H9 (cell line): ENCODE measurements at regions not wholly inside any gene's neighbourhood (a gene's known extent, or its start where the extent isn't known, plus 50 kb on each side); places are given as distances from the start of the nearest gene placed in this dataset.

Source experiments
- DNase-seq: peaks from one replicate; pipeline ENCODE4 v3.0.0-alpha.2; 2017
- H2AFZ ChIP-seq: one replicate; pipeline ENCODE4 v1.6.1; 2013; ENCODE audit warnings: mild to moderate bottlenecking, low read length, control low read depth, moderate library complexity
- H2AK5ac ChIP-seq: 2 replicates; pipeline ENCODE4 v1.6.1; 2013; ENCODE audit warnings: low read length, control low read depth, mixed read lengths; ENCODE audit not compliant: insufficient read length
- H2BK120ac ChIP-seq: one replicate; pipeline ENCODE4 v1.6.1; 2013; ENCODE audit warnings: low read depth, mild to moderate bottlenecking, low read length, control low read depth, inconsistent platforms; ENCODE audit not compliant: poor library complexity, severe bottlenecking
- H2BK12ac ChIP-seq: 2 replicates; pipeline ENCODE4 v1.6.1; 2013; ENCODE audit warnings: low read length, control low read depth, mixed read lengths, low read depth; ENCODE audit not compliant: insufficient read length
- H2BK15ac ChIP-seq: 2 replicates; pipeline ENCODE4 v1.6.1; 2013; ENCODE audit warnings: low read depth, low read length, control low read depth
- H2BK20ac ChIP-seq: one replicate; pipeline ENCODE4 v1.6.1; 2013; ENCODE audit warnings: low read depth, mild to moderate bottlenecking, low read length, control low read depth, inconsistent platforms; ENCODE audit not compliant: poor library complexity, severe bottlenecking
- H2BK5ac ChIP-seq: 2 replicates; pipeline ENCODE4 v1.6.1; 2013; ENCODE audit warnings: low read length, control low read depth, mixed read lengths; ENCODE audit not compliant: insufficient read length
- H3K14ac ChIP-seq: 2 replicates; pipeline ENCODE4 v1.6.1; 2013; ENCODE audit warnings: low read length, control low read depth; ENCODE audit not compliant: insufficient read depth
- H3K18ac ChIP-seq: 2 replicates; pipeline ENCODE4 v1.6.1; 2013; ENCODE audit warnings: low read depth, mild to moderate bottlenecking, mixed read lengths, low read length, control low read depth; ENCODE audit not compliant: insufficient read length
- H3K23ac ChIP-seq: 2 replicates; pipeline ENCODE4 v1.6.1; 2013; ENCODE audit warnings: low read length, control low read depth, mixed read lengths, low read depth; ENCODE audit not compliant: insufficient read length
- H3K23me2 ChIP-seq: 2 replicates; pipeline ENCODE4 v1.6.1; 2013; ENCODE audit warnings: low read depth, mild to moderate bottlenecking, mixed read lengths, low read length, control low read depth; ENCODE audit not compliant: insufficient read length, poor library complexity, severe bottlenecking
- H3K27ac ChIP-seq: 2 replicates; pipeline ENCODE4 v1.5.1; 2013; ENCODE audit warnings: low read length, control low read depth, mixed read lengths, low read depth; ENCODE audit not compliant: insufficient read length
- H3K27me3 ChIP-seq: 2 replicates; pipeline ENCODE4 v1.6.1; 2013; ENCODE audit warnings: low read length, control low read depth, inconsistent platforms; ENCODE audit not compliant: insufficient read depth
- H3K4ac ChIP-seq: 2 replicates; pipeline ENCODE4 v1.6.1; 2013; ENCODE audit warnings: low read depth, mild to moderate bottlenecking, control low read depth, inconsistent platforms, low read length, moderate library complexity
- H3K4me1 ChIP-seq: 2 replicates; pipeline ENCODE4 v1.6.1; 2013; ENCODE audit warnings: low read length, control low read depth, inconsistent platforms; ENCODE audit not compliant: insufficient read depth
- H3K4me2 ChIP-seq: 2 replicates; pipeline ENCODE4 v1.6.1; 2013; ENCODE audit warnings: low read length, control low read depth, mixed read lengths; ENCODE audit not compliant: insufficient read length, insufficient read depth
- H3K56ac ChIP-seq: 2 replicates; pipeline ENCODE4 v1.6.1; 2013; ENCODE audit warnings: low read depth, mild to moderate bottlenecking, mixed read lengths, low read length, control low read depth; ENCODE audit not compliant: insufficient read length
- H3K79me1 ChIP-seq: 2 replicates; pipeline ENCODE4 v1.6.1; 2013; ENCODE audit warnings: low read depth, mild to moderate bottlenecking, moderate library complexity, low read length, control low read depth, inconsistent platforms; ENCODE audit not compliant: insufficient read depth, poor library complexity, severe bottlenecking
- H3K79me2 ChIP-seq: 2 replicates; pipeline ENCODE4 v1.6.1; 2013; ENCODE audit warnings: low read length, control low read depth, inconsistent platforms; ENCODE audit not compliant: insufficient read depth
- H3K9ac ChIP-seq: 2 replicates; pipeline ENCODE4 v1.6.1; 2013; ENCODE audit warnings: low read length, control low read depth, mixed read lengths; ENCODE audit not compliant: insufficient read length; ENCODE audit errors: extremely low read depth
- H3K9me3 ChIP-seq: one replicate; pipeline ENCODE4 v1.6.1; 2013; ENCODE audit warnings: low read depth, low read length, inconsistent platforms; ENCODE audit not compliant: control insufficient read depth
- H3T11ph ChIP-seq: one replicate; pipeline ENCODE4 v1.6.1; 2013; ENCODE audit warnings: mild to moderate bottlenecking, low read length, control low read depth, inconsistent platforms
- H4K20me1 ChIP-seq: one replicate; pipeline ENCODE4 v1.6.1; 2013; ENCODE audit not compliant: control insufficient read depth, insufficient read length, insufficient read depth
- H4K5ac ChIP-seq: 2 replicates; pipeline ENCODE4 v1.6.1; 2013; ENCODE audit warnings: low read depth, mild to moderate bottlenecking, mixed read lengths, low read length, control low read depth; ENCODE audit not compliant: insufficient read length
- H4K8ac ChIP-seq: replicated peaks from 2 replicates; pipeline ENCODE4 v1.6.1; 2013; ENCODE audit warnings: low read length, control low read depth, mixed read lengths, low read depth; ENCODE audit not compliant: insufficient read length
- H4K91ac ChIP-seq: 2 replicates; pipeline ENCODE4 v1.6.1; 2013; ENCODE audit warnings: low read depth, mild to moderate bottlenecking, moderate library complexity, mixed read lengths, low read length, control low read depth; ENCODE audit not compliant: insufficient read length
- H3K27ac Mint-ChIP-seq, 3 experiments: 2 replicates in 2 of 3; 3 replicates in 1 of 3; pipeline ENCODE4 v1.8.0; 2020 to 2021; ENCODE audit warnings: mixed read lengths in 3 of 3, mild to moderate bottlenecking in 1 of 3, moderate library complexity in 1 of 3
- H3K27me3 Mint-ChIP-seq: 2 replicates; pipeline ENCODE4 v1.8.0; 2021; ENCODE audit warnings: low read depth, mild to moderate bottlenecking, moderate library complexity, mixed read lengths
- H3K36me3 Mint-ChIP-seq, 3 experiments: 2 replicates in 2 of 3; 3 replicates in 1 of 3; pipeline ENCODE4 v1.8.0; 2020 to 2021; ENCODE audit warnings: low read depth in 3 of 3, mixed read lengths in 3 of 3; ENCODE audit not compliant: insufficient read depth in 1 of 3
- H3K4me1 Mint-ChIP-seq, 2 experiments: 2 replicates each; pipeline ENCODE4 v1.8.0; 2020; ENCODE audit warnings: mixed read lengths in 2 of 2
- H3K4me3 Mint-ChIP-seq, 2 experiments: 2 replicates in 1 of 2; 3 replicates in 1 of 2; pipeline ENCODE4 v1.8.0; 2020 to 2021; ENCODE audit warnings: mild to moderate bottlenecking in 2 of 2, mixed read lengths in 2 of 2, moderate library complexity in 1 of 2
- H3K9me3 Mint-ChIP-seq, 2 experiments: 2 replicates in 1 of 2; 3 replicates in 1 of 2; pipeline ENCODE4 v1.8.0; 2020; ENCODE audit warnings: mild to moderate bottlenecking in 2 of 2, mixed read lengths in 2 of 2, moderate library complexity in 1 of 2
- CTCF ChIP-seq: fragments of 200-600 bp; sonication (generic); conservative IDR thresholded peaks from 3 replicates; pipeline ENCODE4 v1.8.0; 2021; ENCODE audit warnings: antibody characterized with exemption, mild to moderate bottlenecking
- WGBS: extraction: QIAGEN DNeasy Blood & Tissue Kit; methylation state at CpG from one replicate; pipeline ENCODE4 v1.1.7; 2013; ENCODE audit warnings: missing lambda C conversion rate, low lambda C conversion rate, mixed read lengths; ENCODE audit not compliant: insufficient read length; ENCODE audit errors: extremely low coverage; 5-methylcytosine and 5-hydroxymethylcytosine counted together

- H2BK20ac ChIP-seq, result no peak overlapping the region
- H3K79me2 ChIP-seq, result no peaks in the 10 kb centered on the region
- no peak overlapping the region for H3K27ac Mint-ChIP-seq
- no peak overlapping the region for H3T11ph ChIP-seq
- H3K79me1 ChIP-seq, result no peaks in the 10 kb centered on the region
- peaks cover 0 to 4% (median 0%) of the 10 kb centered on the region in 3 experiments; a peak in 1 of 7 replicates for H3K36me3 Mint-ChIP-seq
- no peaks in the 10 kb centered on the region for H3K23me2 ChIP-seq
- H3K9me3 Mint-ChIP-seq, result peaks cover 0 to 4% of the 10 kb centered on the region in 2 experiments; a peak in 1 of 5 replicates
- H2AFZ ChIP-seq, result no peak overlapping the region
- H3K27me3 Mint-ChIP-seq, result no peaks in the 10 kb centered on the region
- no CpG with 5 or more reads among the region's 8 CpGs for WGBS
- no peak overlapping the region for H2BK15ac ChIP-seq
- no peak overlapping the region for H4K8ac ChIP-seq
- H4K5ac ChIP-seq, result no peak overlapping the region
- H3K14ac ChIP-seq, result no peak overlapping the region
- H3K27me3 ChIP-seq, result no peaks in the 10 kb centered on the region
- H3K4me1 Mint-ChIP-seq, result peaks cover 19 to 28% of the 10 kb centered on the region in 2 experiments
- no peak overlapping the region for H2AK5ac ChIP-seq
- H3K9me3 ChIP-seq, result no peaks in the 10 kb centered on the region
- TF ChIP-seq CTCF, result no peak
- no peak overlapping the region for H3K18ac ChIP-seq
- no peak for DNase-seq
- no peak overlapping the region for H3K4me2 ChIP-seq
- no peak overlapping the region for H3K9ac ChIP-seq
- H4K20me1 ChIP-seq, result peaks cover 2% of the 10 kb centered on the region
- no peak overlapping the region for H3K56ac ChIP-seq
- H3K23ac ChIP-seq, result no peak overlapping the region
- H2BK5ac ChIP-seq, result no peak overlapping the region
- no peak overlapping the region for H3K4ac ChIP-seq
- no peak overlapping the region for H2BK120ac ChIP-seq
- H3K27ac ChIP-seq, result no peak overlapping the region
- peaks cover 5% of the 10 kb centered on the region; the same call in 1 of the 2 replicates for H3K4me1 ChIP-seq
- no peak overlapping the region for H2BK12ac ChIP-seq
- no peak overlapping the region for H3K4me3 Mint-ChIP-seq
- H4K91ac ChIP-seq, result no peak overlapping the region
Measured at GRCh38 chr7:37549076-37549931, 100.6 kb upstream of the ELMO1 start.
